HL-60 (cell line): ENCODE measurements at regions not wholly inside any gene's neighbourhood (a gene's known extent, or its start where the extent isn't known, plus 50 kb on each side); places are given as distances from the start of the nearest gene placed in this dataset.

ENCODE experiments used
- DNase-seq, 2 experiments: peaks; one replicate each; pipeline ENCODE4 v3.0.0-alpha.2; 2010 to 2020; ENCODE audit warnings: low read depth in 1 of 2, low spot score in 1 of 2
- H3K27ac ChIP-seq: fragments of 250-450 bp; sonication (Bioruptor Pico); replicated peaks from 2 replicates; pipeline ENCODE4 v1.5.1; 2020; ENCODE audit warnings: mild to moderate bottlenecking, moderate library complexity
- H3K27me3 ChIP-seq: fragments of 250-450 bp; sonication (Bioruptor Pico); 2 replicates; pipeline ENCODE4 v1.5.1; 2021; ENCODE audit warnings: mild to moderate bottlenecking, moderate library complexity; ENCODE audit not compliant: insufficient read depth, poor library complexity, severe bottlenecking
- H3K4me3 ChIP-seq: replicated peaks from 2 replicates; pipeline ENCODE4 v1.5.1; 2011; ENCODE audit warnings: mild to moderate bottlenecking, control low read depth, low read length; ENCODE audit not compliant: insufficient read depth
- CTCF ChIP-seq: IDR thresholded peaks from one replicate; pipeline ENCODE4 v1.5.1; 2011; ENCODE audit warnings: low read length, control low read depth, inconsistent platforms; ENCODE audit not compliant: insufficient read depth
- GABPA ChIP-seq: IDR thresholded peaks from 2 replicates; pipeline ENCODE4 v1.6.1; 2012; ENCODE audit warnings: low read depth
- POLR2AphosphoS5 ChIP-seq: IDR thresholded peaks from 2 replicates; pipeline ENCODE4 v1.6.1; 2012; ENCODE audit warnings: low read depth
- REST ChIP-seq: IDR thresholded peaks from 2 replicates; pipeline ENCODE4 v1.6.1; 2012; ENCODE audit warnings: low read depth; ENCODE audit not compliant: insufficient replicate concordance
- SPI1 ChIP-seq: IDR thresholded peaks from 2 replicates; pipeline ENCODE4 v1.6.1; 2012; ENCODE audit warnings: low read depth, mild to moderate bottlenecking, borderline replicate concordance

GRCh38 chr9:12993466-12993865, 218.6 kb downstream of the LURAP1L start:
- Histone ChIP-seq H3K27ac (no peak overlapping the region), H3K27me3 (no peaks in the 10 kb centered on the region), H3K4me3 (no peak overlapping the region)
- DNase-seq = no peak
- no peak for TF ChIP-seq GABPA
- no peak for TF ChIP-seq REST
- no peak for TF ChIP-seq SPI1
- TF ChIP-seq POLR2AphosphoS5 = no peak
- TF ChIP-seq CTCF = no peak

GRCh38 chr9:12997009-12997408, 222.2 kb downstream of the LURAP1L start:
- no peak for DNase-seq
- no peak overlapping the region for H3K27ac ChIP-seq
- no peak overlapping the region for H3K4me3 ChIP-seq
- TF ChIP-seq GABPA (no peak), SPI1 (no peak), REST (no peak), POLR2AphosphoS5 (no peak), CTCF (no peak)
- no peaks in the 10 kb centered on the region for H3K27me3 ChIP-seq

GRCh38 chr9:13001989-13002580, 227.3 kb downstream of the LURAP1L start:
- H3K4me3 ChIP-seq = no peak overlapping the region
- TF ChIP-seq REST (no peak), SPI1 (no peak), POLR2AphosphoS5 (no peak), CTCF (no peak), GABPA (no peak)

More at GRCh38 chr9:13001989-13002580, 227.3 kb downstream of the LURAP1L start:
- Histone ChIP-seq H3K27ac (no peak overlapping the region), H3K27me3 (no peaks in the 10 kb centered on the region)
- DNase-seq = no peak
